HG02970 (cell line): ENCODE measurements at regions not wholly inside any gene's neighbourhood (a gene's known extent, or its start where the extent isn't known, plus 50 kb on each side); places are given as distances from the start of the nearest gene placed in this dataset.

Source experiments
- ATAC-seq: cut with Tn5 transposase; IDR thresholded peaks from one replicate; pipeline ENCODE4 v1.9.1; 2021; ENCODE audit warnings: mild to moderate bottlenecking, moderate library complexity, moderate number of reproducible peaks; ENCODE audit not compliant: unreplicated experiment, low FRiP score

DNA sequence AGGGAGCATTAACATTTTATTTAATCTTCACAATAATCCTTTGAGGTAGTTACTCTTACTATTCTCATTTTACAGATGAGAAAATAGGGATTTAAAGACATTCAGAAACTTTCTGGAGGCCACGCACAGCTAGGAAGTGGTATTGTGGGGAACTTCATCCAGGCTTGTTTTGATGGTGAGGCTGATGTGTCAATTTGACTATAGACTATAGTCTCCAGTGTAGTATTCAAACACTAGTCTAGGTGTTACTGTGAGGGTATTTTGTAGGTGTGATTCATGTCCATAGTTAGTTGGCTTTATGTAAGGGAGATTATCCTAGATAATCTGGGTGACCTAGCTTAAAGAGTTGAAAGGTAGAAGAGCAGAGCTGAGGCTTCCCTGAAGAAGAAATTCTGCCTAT is 54.1 kb upstream of the ELL2 start:
- no peak for ATAC-seq

DNA sequence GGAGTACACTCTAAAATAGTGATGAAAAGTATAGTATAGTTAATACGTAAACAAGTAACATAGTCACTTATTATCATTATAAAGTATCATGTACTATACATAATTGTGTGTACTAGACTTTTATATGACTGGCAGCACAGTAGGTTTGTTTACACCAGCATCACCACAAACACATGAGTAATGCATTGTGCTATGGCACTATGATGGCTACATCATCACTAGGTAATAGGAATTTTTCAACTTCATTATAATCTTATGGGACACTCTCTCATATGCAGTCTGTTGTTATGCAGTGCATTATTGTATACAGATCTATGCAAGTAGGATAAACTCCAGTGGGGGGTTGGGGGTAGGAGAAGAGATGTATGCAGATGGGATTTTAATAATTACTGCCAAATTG is 52.7 kb upstream of the ELL2 start:
- ATAC-seq: no peak

DNA sequence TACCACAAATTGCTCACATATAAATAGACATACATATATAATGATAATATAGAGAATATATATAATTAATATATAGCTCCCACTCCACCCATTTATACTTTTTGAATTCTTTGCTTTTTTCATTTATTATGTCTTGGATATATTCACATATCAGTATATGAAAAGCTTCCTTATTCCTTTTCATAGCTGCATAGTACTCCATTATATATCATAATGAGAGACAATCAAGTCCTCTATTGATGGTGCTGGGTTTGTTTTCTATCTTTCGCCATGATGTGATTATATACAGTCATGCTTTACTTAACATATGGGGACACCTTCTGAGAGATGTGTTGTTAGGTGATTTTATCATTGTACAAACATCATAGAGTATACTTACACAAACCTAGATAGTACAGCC is 51.6 kb upstream of the ELL2 start:
- no peak for ATAC-seq

GRCh38 chr5:96012399-96012798 is 50.7 kb upstream of the ELL2 start:
- no peak for ATAC-seq
